Renal pelvis (tissue), 1 donor: ENCODE measurements at regions not wholly inside any gene's neighbourhood (a gene's known extent, or its start where the extent isn't known, plus 50 kb on each side); places are given as distances from the start of the nearest gene placed in this dataset.
"Not testable (repeated sequence)": the region's sequence is repeated elsewhere in the genome, so short reads cannot be mapped to it uniquely, and the experiment has no call there.

ENCODE experiments used
- DNase-seq: peaks from one replicate; pipeline ENCODE4 v3.0.0-alpha.2; 2013

GRCh38 chr11:91326280-91326679, 898.3 kb upstream of the FAT3 start:
- DNase-seq, result no peak

- no peak for DNase-seq
These were observed 910.1 kb upstream of the FAT3 start for GRCh38 chr11:91314521-91314920.

GRCh38 chr11:91312541-91312940, 912.1 kb upstream of the FAT3 start:
- DNase-seq, result no peak

- no peak for DNase-seq
These were observed 914.5 kb upstream of the FAT3 start for GRCh38 chr11:91310085-91310484.

GRCh38 chr11:91308069-91308468, 916.5 kb upstream of the FAT3 start:
- DNase-seq, result no peak

GRCh38 chr11:91305402-91305801, 919.2 kb upstream of the FAT3 start:
- DNase-seq, result no peak

- no peak for DNase-seq
These were observed 920.9 kb upstream of the FAT3 start for GRCh38 chr11:91303749-91304148.

GRCh38 chr11:91299980-91300379, 924.6 kb upstream of the FAT3 start:
- DNase-seq, result no peak

GRCh38 chr11:91296629-91297028, 928.0 kb upstream of the FAT3 start:
- DNase-seq, result no peak

GRCh38 chr11:91295591-91295990, 929.0 kb upstream of the FAT3 start:
- DNase-seq, result no peak

GRCh38 chr11:91293119-91293518, 931.5 kb upstream of the FAT3 start:
- no peak for DNase-seq

GRCh38 chr11:91272089-91272488, 952.5 kb upstream of the FAT3 start:
- no peak for DNase-seq

- not testable (repeated sequence) for DNase-seq
These were observed 955.9 kb upstream of the FAT3 start for GRCh38 chr11:91268512-91269295.

- no peak for DNase-seq
These were observed 958.7 kb upstream of the FAT3 start for GRCh38 chr11:91265946-91266345.

GRCh38 chr11:91264481-91264880, 960.1 kb upstream of the FAT3 start:
- no peak for DNase-seq

- DNase-seq, result peak; percentile 52
These were observed 960.9 kb upstream of the FAT3 start for GRCh38 chr11:91263496-91264365.

GRCh38 chr11:91261513-91261912, 963.1 kb upstream of the FAT3 start:
- no peak for DNase-seq

GRCh38 chr11:91258876-91259275, 965.7 kb upstream of the FAT3 start:
- DNase-seq, result no peak

GRCh38 chr11:91257667-91258066, 967.0 kb upstream of the FAT3 start:
- no peak for DNase-seq

GRCh38 chr11:91248199-91248807, 976.3 kb upstream of the FAT3 start:
- no peak for DNase-seq

- no peak for DNase-seq
These were observed 977.4 kb upstream of the FAT3 start for GRCh38 chr11:91247009-91247735.

GRCh38 chr11:91244912-91245311, 979.7 kb upstream of the FAT3 start:
- DNase-seq, result no peak
